Cardiac muscle cell (in vitro differentiated cells and primary cell): ENCODE measurements at regions not wholly inside any gene's neighbourhood (a gene's known extent, or its start where the extent isn't known, plus 50 kb on each side); places are given as distances from the start of the nearest gene placed in this dataset.

Source experiments
- DNase-seq, 2 donors: peaks; one replicate each; pipeline versions ENCODE4 v3.0.0 to v3.0.0-alpha.2; 2010 to 2017; ENCODE audit warnings: low read depth in 1 of 2, low spot score in 1 of 2
- H3K27ac ChIP-seq: fragments of 200-600 bp; sonication (generic); 2 replicates; pipeline ENCODE4 v1.5.1; 2016
- H3K27me3 ChIP-seq: fragments of 200-600 bp; sonication (generic); 2 replicates; pipeline ENCODE4 v1.6.0; 2016; ENCODE audit warnings: control low read depth
- H3K36me3 ChIP-seq: fragments of 200-600 bp; sonication (generic); 2 replicates; pipeline ENCODE4 v1.5.1; 2016; ENCODE audit warnings: control low read depth
- H3K4me1 ChIP-seq: fragments of 200-600 bp; sonication (generic); 2 replicates; pipeline ENCODE4 v1.8.1; 2017; ENCODE audit warnings: low read depth, mild to moderate bottlenecking, mixed run types
- H3K4me3 ChIP-seq: fragments of 200-600 bp; sonication (generic); 2 replicates; pipeline ENCODE4 v1.5.1; 2016; ENCODE audit warnings: mild to moderate bottlenecking
- H3K9me3 ChIP-seq: fragments of 200-600 bp; sonication (generic); 2 replicates; pipeline ENCODE4 v1.5.1; 2017; ENCODE audit warnings: low read depth, mild to moderate bottlenecking, control low read depth
- CTCF ChIP-seq: IDR thresholded peaks from 2 replicates; pipeline ENCODE4 v1.5.1; 2012; ENCODE audit warnings: low read depth, mild to moderate bottlenecking, low read length

- no peak overlapping the region for H3K27ac ChIP-seq
- TF ChIP-seq CTCF = no peak
- H3K4me1 ChIP-seq = no peaks in the 10 kb centered on the region
- H3K36me3 ChIP-seq = no peaks in the 10 kb centered on the region
- H3K27me3 ChIP-seq = peaks cover 42% of the 10 kb centered on the region
- no peak overlapping the region for H3K4me3 ChIP-seq
- no peak for DNase-seq
- no peaks in the 10 kb centered on the region for H3K9me3 ChIP-seq
These were observed 271.1 kb downstream of the TFAP2C start for GRCh38 chr20:56900252-56900651.

GRCh38 chr20:56903421-56903820, 274.3 kb downstream of the TFAP2C start:
- Histone ChIP-seq H3K4me3 (no peak overlapping the region), H3K27ac (no peak overlapping the region), H3K36me3 (no peaks in the 10 kb centered on the region), H3K27me3 (peaks cover 20% of the 10 kb centered on the region), H3K9me3 (no peaks in the 10 kb centered on the region), H3K4me1 (no peaks in the 10 kb centered on the region)
- no peak for TF ChIP-seq CTCF
- no peak for DNase-seq

- no peaks in the 10 kb centered on the region for H3K36me3 ChIP-seq
- H3K4me1 ChIP-seq = no peaks in the 10 kb centered on the region
- no peak overlapping the region for H3K27ac ChIP-seq
- H3K9me3 ChIP-seq = no peaks in the 10 kb centered on the region
- TF ChIP-seq CTCF = no peak
- H3K4me3 ChIP-seq = no peak overlapping the region
- no peak for DNase-seq
- H3K27me3 ChIP-seq = peaks cover 16% of the 10 kb centered on the region
These were observed 274.8 kb downstream of the TFAP2C start for GRCh38 chr20:56903858-56904257.

- Histone ChIP-seq H3K36me3 (no peaks in the 10 kb centered on the region), H3K27me3 (peaks cover 7% of the 10 kb centered on the region), H3K4me1 (no peaks in the 10 kb centered on the region), H3K4me3 (no peak overlapping the region), H3K27ac (no peak overlapping the region), H3K9me3 (no peaks in the 10 kb centered on the region)
- no peak for DNase-seq
- TF ChIP-seq CTCF = no peak
These were observed 281.0 kb downstream of the TFAP2C start for GRCh38 chr20:56909918-56910714.

- no peak for DNase-seq
- Histone ChIP-seq H3K27ac (no peak overlapping the region), H3K4me1 (no peaks in the 10 kb centered on the region), H3K27me3 (peaks cover 7% of the 10 kb centered on the region), H3K9me3 (no peaks in the 10 kb centered on the region), H3K4me3 (no peak overlapping the region), H3K36me3 (no peaks in the 10 kb centered on the region)
- no peak for TF ChIP-seq CTCF
These were observed 282.8 kb downstream of the TFAP2C start for GRCh38 chr20:56911946-56912345.
